B cell (primary cell): ENCODE measurements at regions not wholly inside any gene's neighbourhood (a gene's known extent, or its start where the extent isn't known, plus 50 kb on each side); places are given as distances from the start of the nearest gene placed in this dataset.

Experiments
- ATAC-seq: fragments of 200-7000 bp; cut with Tn5 transposase; one replicate; pipeline ENCODE4 v1.10.0; 2021; ENCODE audit warnings: low read depth, mild to moderate bottlenecking, moderate number of reproducible peaks, moderate library complexity
- CTCF ChIA-PET: fragments of 350-600 bp; sonication (Branson Sonifier 250); formaldehyde crosslinking; loops from one replicate; lab custom pipeline; 2021; ENCODE audit warnings: antibody characterized with exemption, inconsistent platforms; lab: Charles Lee
- POLR2A ChIA-PET: fragments of 350-600 bp; sonication (Branson Sonifier 250); formaldehyde crosslinking; loops from one replicate; lab custom pipeline; 2021; ENCODE audit warnings: antibody characterized with exemption; lab: Charles Lee
- DNase-seq: peaks from one replicate; pipeline ENCODE4 v3.0.0; 2013
- H2AFZ ChIP-seq: 2 replicates; pipeline ENCODE4 v1.6.1; 2012; ENCODE audit warnings: mild to moderate bottlenecking, low read depth, low read length; ENCODE audit not compliant: insufficient read depth, poor library complexity, severe bottlenecking
- H3K27ac ChIP-seq, 2 donors: 1 replicate in 1 of 2; 2 replicates in 1 of 2; pipeline ENCODE4 v1.5.1; 2012 to 2013; ENCODE audit warnings: low read length in 2 of 2, mild to moderate bottlenecking in 2 of 2, moderate library complexity in 1 of 2
- H3K27me3 ChIP-seq, 4 experiments: fragments of 200-600 bp in 1 of 4; sonication (generic) in 1 of 4; replicated peaks in 1 of 4; 1 replicate in 2 of 4; 2 replicates in 2 of 4; pipeline versions ENCODE4 v1.6.1 to v1.7.0; 2013 to 2016; ENCODE audit warnings: low read length in 3 of 4, mild to moderate bottlenecking in 2 of 4, mixed read lengths in 1 of 4, moderate library complexity in 1 of 4; ENCODE audit not compliant: insufficient read depth in 4 of 4, control insufficient read depth in 3 of 4; ENCODE audit errors: control extremely low read depth in 1 of 4
- H3K36me3 ChIP-seq, 2 experiments: replicated peaks in 1 of 2; 1 replicate in 1 of 2; 2 replicates in 1 of 2; pipeline versions ENCODE4 v1.6.1 to v1.7.1; 2013; ENCODE audit warnings: low read length in 1 of 2; ENCODE audit not compliant: insufficient read depth in 2 of 2, control insufficient read depth in 1 of 2; ENCODE audit errors: control extremely low read depth in 1 of 2, extremely low read depth in 1 of 2
- H3K4me1 ChIP-seq, 2 donors: fragments of 200-600 bp in 1 of 2; sonication (generic) in 1 of 2; 1 replicate in 1 of 2; 2 replicates in 1 of 2; pipeline versions ENCODE4 v1.5.1 to v1.6.1; 2013 to 2017; ENCODE audit warnings: low read length in 2 of 2; ENCODE audit not compliant: control insufficient read depth in 2 of 2, insufficient read depth in 2 of 2
- H3K4me2 ChIP-seq: replicated peaks from 2 replicates; pipeline ENCODE3; 2012; ENCODE audit warnings: mild to moderate bottlenecking, low read depth, low read length; ENCODE audit not compliant: poor library complexity, severe bottlenecking
- H3K4me3 ChIP-seq, 5 experiments: fragments of 200-600 bp in 1 of 5; sonication (generic) in 1 of 5; 1 replicate in 3 of 5; 2 replicates in 2 of 5; pipeline versions ENCODE4 v1.5.1 to v1.7.0; 2011 to 2016; ENCODE audit warnings: low read length in 4 of 5, mild to moderate bottlenecking in 4 of 5, low read depth in 2 of 5, control low read depth in 1 of 5, moderate library complexity in 1 of 5; ENCODE audit not compliant: insufficient read depth in 1 of 5; ENCODE audit errors: control extremely low read depth in 1 of 5, extremely low read depth in 1 of 5
- H3K79me2 ChIP-seq: fragments of 200-600 bp; sonication (generic); one replicate; pipeline ENCODE4 v1.6.0; 2016; ENCODE audit warnings: low read length; ENCODE audit not compliant: control insufficient read depth, insufficient read depth
- H3K9ac ChIP-seq: fragments of 200-600 bp; sonication (generic); 2 replicates; pipeline ENCODE4 v1.6.1; 2017; ENCODE audit warnings: mild to moderate bottlenecking, low read length, moderate library complexity
- H3K9me3 ChIP-seq, 3 donors: one replicate each; pipeline versions ENCODE4 v1.6.1 to v1.7.1; 2013; ENCODE audit warnings: low read length in 2 of 3; ENCODE audit not compliant: control insufficient read depth in 2 of 3, insufficient read depth in 1 of 3; ENCODE audit errors: control extremely low read depth in 1 of 3
- H4K20me1 ChIP-seq: 2 replicates; pipeline ENCODE4 v1.6.0; 2012; ENCODE audit warnings: mild to moderate bottlenecking, low read length; ENCODE audit not compliant: insufficient read depth, control insufficient read depth, poor library complexity, severe bottlenecking
- H3K27ac Mint-ChIP-seq: one replicate; pipeline ENCODE4 v1.8.0; 2021; ENCODE audit warnings: mixed read lengths
- H3K27me3 Mint-ChIP-seq: one replicate; pipeline ENCODE4 v1.8.0; 2021; ENCODE audit warnings: mixed read lengths
- H3K4me1 Mint-ChIP-seq: one replicate; pipeline ENCODE4 v1.8.0; 2021; ENCODE audit warnings: mixed read lengths
- H3K4me3 Mint-ChIP-seq: one replicate; pipeline ENCODE4 v1.8.0; 2021; ENCODE audit warnings: mixed read lengths
- H3K9me3 Mint-ChIP-seq: one replicate; pipeline ENCODE4 v1.8.0; 2022; ENCODE audit warnings: mixed read lengths; ENCODE audit not compliant: insufficient read depth
- CTCF ChIP-seq: fragments of 200-600 bp; IDR thresholded peaks from one replicate; pipeline ENCODE4 v1.8.0; 2022; ENCODE audit warnings: antibody characterized with exemption, mild to moderate bottlenecking
- EZH2 ChIP-seq: IDR thresholded peaks from 2 replicates; pipeline ENCODE4 v1.6.1; 2012; ENCODE audit warnings: borderline replicate concordance, low read depth, mild to moderate bottlenecking, moderate library complexity, low read length; ENCODE audit not compliant: insufficient read depth, poor library complexity, severe bottlenecking
- WGBS: methylation state at CpG from one replicate; pipeline ENCODE4 v1.1.5; 2013; ENCODE audit warnings: missing lambda C conversion rate; ENCODE audit not compliant: insufficient coverage; 5-methylcytosine and 5-hydroxymethylcytosine counted together
- intact Hi-C: fragments of 100-400 bp; cut with micrococcal nuclease; formaldehyde crosslinking; loops from one replicate; pipeline ENCODE4 v1.10.0; 2022

- intact Hi-C loops, result no loop called here
- ATAC-seq, result no peak
Measured at GRCh38 chr12:59904874-59905521, 309.2 kb downstream of the SLC16A7 start.

GRCh38 chr12:59911516-59911915 lies 315.7 kb downstream of the SLC16A7 start:
- H3K27ac Mint-ChIP-seq, result no peak overlapping the region

More at GRCh38 chr12:59904874-59905521, 309.2 kb downstream of the SLC16A7 start:
- Histone ChIP-seq H3K4me2 (no peak overlapping the region), H3K9ac (no peak overlapping the region), H3K9me3 (peaks cover 0 to 3% (median 0%) of the 10 kb centered on the region in 3 donors), H2AFZ (no peak overlapping the region), H4K20me1 (no peaks in the 10 kb centered on the region), H3K27ac (no peak overlapping the region), H3K36me3 (no peaks in the 10 kb centered on the region), H3K27me3 (no peaks in the 10 kb centered on the region), H3K79me2 (no peaks in the 10 kb centered on the region), H3K4me1 (no peaks in the 10 kb centered on the region), H3K4me3 (no peak overlapping the region)
- H3K4me3 Mint-ChIP-seq, result no peak overlapping the region
- POLR2A ChIA-PET, result no interaction called here
- H3K9me3 Mint-ChIP-seq, result peaks cover 8% of the 10 kb centered on the region
- CTCF ChIA-PET, result no interaction called here
- WGBS, result no CpG with 5 or more reads among the region's 3 CpGs
- H3K27me3 Mint-ChIP-seq, result no peaks in the 10 kb centered on the region
- H3K4me1 Mint-ChIP-seq, result no peaks in the 10 kb centered on the region
- DNase-seq, result no peak
- H3K27ac Mint-ChIP-seq, result no peak overlapping the region
- TF ChIP-seq EZH2 (no peak), CTCF (no peak)

More at GRCh38 chr12:59911516-59911915, 315.7 kb downstream of the SLC16A7 start:
- Histone ChIP-seq H3K9me3 (peaks cover 0 to 1% (median 0%) of the 10 kb centered on the region in 3 donors), H3K36me3 (no peaks in the 10 kb centered on the region), H3K4me1 (no peaks in the 10 kb centered on the region), H4K20me1 (no peaks in the 10 kb centered on the region), H3K4me3 (no peak overlapping the region), H3K27me3 (no peaks in the 10 kb centered on the region), H3K9ac (no peak overlapping the region), H2AFZ (no peak overlapping the region), H3K27ac (no peak overlapping the region), H3K79me2 (no peaks in the 10 kb centered on the region), H3K4me2 (no peak overlapping the region)
- no peak overlapping the region for H3K4me3 Mint-ChIP-seq
- intact Hi-C loops, result no loop called here
- no peaks in the 10 kb centered on the region for H3K4me1 Mint-ChIP-seq
- WGBS, result no CpG with 5 or more reads among the region's 3 CpGs
- H3K9me3 Mint-ChIP-seq, result no peaks in the 10 kb centered on the region
- ChIA-PET CTCF (no interaction called here), POLR2A (no interaction called here)
- TF ChIP-seq CTCF (no peak), EZH2 (no peak)
- H3K27me3 Mint-ChIP-seq, result no peaks in the 10 kb centered on the region
- ATAC-seq (no peak), DNase-seq (no peak)
